HG02852 (cell line): ENCODE measurements at regions not wholly inside any gene's neighbourhood (a gene's known extent, or its start where the extent isn't known, plus 50 kb on each side); places are given as distances from the start of the nearest gene placed in this dataset.
"Not testable (repeated sequence)": the region's sequence is repeated elsewhere in the genome, so short reads cannot be mapped to it uniquely, and the experiment has no call there.

ENCODE experiments used
- ATAC-seq: cut with Tn5 transposase; IDR thresholded peaks from one replicate; pipeline ENCODE4 v1.9.1; 2021; ENCODE audit warnings: mild to moderate bottlenecking, moderate library complexity; ENCODE audit not compliant: unreplicated experiment

GRCh38 chr6:96276305-96276704 is 245.3 kb upstream of the UFL1 start:
- no peak for ATAC-seq

- ATAC-seq: no peak
Measured at GRCh38 chr6:96276856-96277255, 244.8 kb upstream of the UFL1 start.

GRCh38 chr6:96279084-96279483 is 242.5 kb upstream of the UFL1 start:
- ATAC-seq: no peak

GRCh38 chr6:96286503-96286902 is 235.1 kb upstream of the UFL1 start:
- ATAC-seq: no peak

GRCh38 chr6:96299525-96299924 is 222.1 kb upstream of the UFL1 start:
- ATAC-seq: no peak

- ATAC-seq: no peak
Measured at GRCh38 chr6:96301023-96301422, 220.6 kb upstream of the UFL1 start.

- no peak for ATAC-seq
Measured at GRCh38 chr6:96301781-96302180, 219.8 kb upstream of the UFL1 start.

- ATAC-seq: no peak
Measured at GRCh38 chr6:96302991-96303390, 218.6 kb upstream of the UFL1 start.

GRCh38 chr6:96304997-96305396 is 216.6 kb upstream of the UFL1 start:
- ATAC-seq: peak; percentile 95

- no peak for ATAC-seq
Measured at GRCh38 chr6:96330884-96331283, 190.7 kb upstream of the UFL1 start.

- no peak for ATAC-seq
Measured at GRCh38 chr6:96340164-96340563, 181.4 kb upstream of the UFL1 start.

- ATAC-seq: no peak
Measured at GRCh38 chr6:96345501-96345900, 176.1 kb upstream of the UFL1 start.

GRCh38 chr6:96381246-96381645 is 140.4 kb upstream of the UFL1 start:
- ATAC-seq: no peak

- ATAC-seq: peak; percentile 62
Measured at GRCh38 chr6:96391776-96392360, 129.7 kb upstream of the UFL1 start.

- no peak for ATAC-seq
Measured at GRCh38 chr6:96394727-96395126, 126.9 kb upstream of the UFL1 start.

- no peak for ATAC-seq
Measured at GRCh38 chr6:96410467-96410866, 111.1 kb upstream of the UFL1 start.

GRCh38 chr6:96420294-96420693 is 101.3 kb upstream of the UFL1 start:
- no peak for ATAC-seq

GRCh38 chr6:96433950-96434349 is 87.7 kb upstream of the UFL1 start:
- no peak for ATAC-seq

- no peak for ATAC-seq
Measured at GRCh38 chr6:96436398-96436797, 85.2 kb upstream of the UFL1 start.

GRCh38 chr6:96437228-96437627 is 84.4 kb upstream of the UFL1 start:
- ATAC-seq: not testable (repeated sequence)

GRCh38 chr6:96450082-96450769 is 71.4 kb upstream of the UFL1 start:
- ATAC-seq: no peak

GRCh38 chr6:96450770-96451130 is 70.9 kb upstream of the UFL1 start:
- ATAC-seq: no peak

- ATAC-seq: no peak
Measured at GRCh38 chr6:96458771-96459170, 62.8 kb upstream of the UFL1 start.
